Testis (tissue), 2 donors: ENCODE measurements at regions not wholly inside any gene's neighbourhood (a gene's known extent, or its start where the extent isn't known, plus 50 kb on each side); places are given as distances from the start of the nearest gene placed in this dataset.

Experiments
- CTCF ChIP-seq, 3 experiments: fragments of 450-650 bp in 2 of 3; fragments of 200-600 bp in 1 of 3; sonication (generic) in 1 of 3; IDR thresholded peaks; one replicate each; pipeline ENCODE4 v1.5.1; 2016 to 2019; ENCODE audit warnings: antibody characterized with exemption in 3 of 3, mild to moderate bottlenecking in 2 of 3, moderate library complexity in 1 of 3
- POLR2A ChIP-seq: fragments of 450-650 bp; IDR thresholded peaks from one replicate; pipeline ENCODE4 v1.6.1; 2017; ENCODE audit warnings: antibody characterized with exemption, mild to moderate bottlenecking, moderate library complexity

GRCh38 chr1:34547046-34547674, 207.7 kb upstream of the GJB5 start:
- TF ChIP-seq CTCF (IDR thresholded peaks at IDR 0.05) (peak in 1 of 3 experiments; percentile 22), POLR2A (no peak)
